Keratinocyte (primary cell): ENCODE measurements at regions not wholly inside any gene's neighbourhood (a gene's known extent, or its start where the extent isn't known, plus 50 kb on each side); places are given as distances from the start of the nearest gene placed in this dataset.

ENCODE experiments used
- DNase-seq: peaks from one replicate; pipeline ENCODE4 v3.0.0-alpha.2; 2011; ENCODE audit warnings: low read depth, missing footprints, low spot score
- FAIRE-seq: peaks from 2 replicates; lab custom pipeline; 2011; peaks lifted over from hg19 to GRCh38; lab: Jason Lieb, UNC
- H2AFZ ChIP-seq: 2 replicates; pipeline ENCODE4 v1.6.0; 2012; ENCODE audit warnings: low read length, control low read depth, inconsistent platforms; ENCODE audit not compliant: control insufficient read depth
- H3K27ac ChIP-seq: 2 replicates; pipeline ENCODE4 v1.5.1; 2011; ENCODE audit warnings: low read length; ENCODE audit not compliant: control insufficient read depth, insufficient read depth
- H3K27me3 ChIP-seq: 3 replicates; pipeline ENCODE4 v1.6.0; 2011; ENCODE audit warnings: low read length; ENCODE audit not compliant: control insufficient read depth, insufficient read depth; ENCODE audit errors: extremely low read depth
- H3K36me3 ChIP-seq, 2 experiments: 2 replicates in 1 of 2; 3 replicates in 1 of 2; pipeline ENCODE4 v1.5.1; 2011; ENCODE audit warnings: low read length in 2 of 2, mild to moderate bottlenecking in 1 of 2; ENCODE audit not compliant: control insufficient read depth in 2 of 2, insufficient read depth in 2 of 2; ENCODE audit errors: extremely low read depth in 1 of 2
- H3K4me1 ChIP-seq: 3 replicates; pipeline ENCODE4 v1.5.1; 2011; ENCODE audit warnings: low read length; ENCODE audit not compliant: control insufficient read depth, insufficient read depth; ENCODE audit errors: extremely low read depth
- H3K4me2 ChIP-seq: 3 replicates; pipeline ENCODE4 v1.6.0; 2011; ENCODE audit warnings: low read depth, low read length; ENCODE audit not compliant: control insufficient read depth, insufficient read depth; ENCODE audit errors: extremely low read depth
- H3K4me3 ChIP-seq, 3 experiments: fragments of 200-600 bp in 1 of 3; sonication (generic) in 1 of 3; 2 replicates in 2 of 3; 3 replicates in 1 of 3; pipeline ENCODE4 v1.5.1; 2011 to 2016; ENCODE audit warnings: low read length in 3 of 3, mild to moderate bottlenecking in 3 of 3, control low read depth in 2 of 3, inconsistent platforms in 1 of 3, low read depth in 1 of 3, mixed read lengths in 1 of 3, mixed run types in 1 of 3, moderate library complexity in 1 of 3; ENCODE audit not compliant: control insufficient read depth in 2 of 3, insufficient read depth in 2 of 3; ENCODE audit errors: extremely low read depth in 1 of 3
- H3K79me2 ChIP-seq: 2 replicates; pipeline ENCODE4 v1.6.0; 2012; ENCODE audit warnings: low read length; ENCODE audit not compliant: control insufficient read depth, insufficient read depth
- H3K9ac ChIP-seq: 3 replicates; pipeline ENCODE4 v1.6.0; 2011; ENCODE audit warnings: low read length; ENCODE audit not compliant: control insufficient read depth, insufficient read depth; ENCODE audit errors: extremely low read depth
- H3K9me1 ChIP-seq: 3 replicates; pipeline ENCODE4 v1.6.0; 2011; ENCODE audit warnings: low read length; ENCODE audit not compliant: control insufficient read depth, insufficient read depth; ENCODE audit errors: extremely low read depth
- H3K9me3 ChIP-seq: 2 replicates; pipeline ENCODE4 v1.5.1; 2012; ENCODE audit warnings: low read depth, low read length; ENCODE audit not compliant: control insufficient read depth
- H4K20me1 ChIP-seq: 3 replicates; pipeline ENCODE4 v1.6.0; 2011; ENCODE audit warnings: low read length; ENCODE audit not compliant: control insufficient read depth, insufficient read depth; ENCODE audit errors: extremely low read depth
- CTCF ChIP-seq, 3 experiments: IDR thresholded peaks in 1 of 3; conservative IDR thresholded peaks in 1 of 3; optimal IDR thresholded peaks in 1 of 3; 2 replicates in 2 of 3; 3 replicates in 1 of 3; pipeline versions ENCODE3 to v1.5.1; 2011; ENCODE audit warnings: low read length in 3 of 3, mild to moderate bottlenecking in 3 of 3, moderate library complexity in 2 of 3, control low read depth in 1 of 3, inconsistent platforms in 1 of 3; ENCODE audit not compliant: insufficient read depth in 2 of 3; ENCODE audit errors: extremely low read depth in 1 of 3
- EZH2 ChIP-seq: IDR thresholded peaks from one replicate; pipeline ENCODE4 v1.6.1; 2012; ENCODE audit warnings: inconsistent platforms, mild to moderate bottlenecking, low read length, moderate library complexity
- dilution Hi-C: fragments of 300-500 bp; cut with MboI; formaldehyde crosslinking; loops from one replicate; pipeline ENCODE4 v1.7.0; 2020; ENCODE audit warnings: low sequenced_read_pairs; ENCODE audit not compliant: extremely low pct_ligation_motif_present

- Histone ChIP-seq H4K20me1 (no peaks in the 10 kb centered on the region), H3K79me2 (no peaks in the 10 kb centered on the region), H3K9me1 (no peaks in the 10 kb centered on the region), H3K27me3 (no peaks in the 10 kb centered on the region), H3K4me1 (no peaks in the 10 kb centered on the region), H3K9ac (no peak overlapping the region), H3K4me3 (no peak overlapping the region), H3K27ac (no peak overlapping the region), H2AFZ (no peak overlapping the region), H3K36me3 (no peaks in the 10 kb centered on the region), H3K9me3 (no peaks in the 10 kb centered on the region), H3K4me2 (no peak overlapping the region)
- dilution Hi-C loops: no loop called here
- DNase-seq (no peak), FAIRE-seq (no peak)
- TF ChIP-seq CTCF (optimal IDR thresholded peaks at IDR 0.05 in 1 of 3, IDR thresholded peaks at IDR 0.05 in 1 of 3, conservative IDR thresholded peaks at IDR 0.05 in 1 of 3; ENCODE audit: extremely low read depth in 1 of 3, insufficient read depth in 2 of 3, low read length in 3 of 3) (no peak), EZH2 (no peak)
Observed at GRCh38 chr1:98176414-98176813, 255.6 kb upstream of the DPYD start.

GRCh38 chr1:98172578-98172977 is 251.7 kb upstream of the DPYD start:
- H3K27me3 ChIP-seq: no peaks in the 10 kb centered on the region
- FAIRE-seq (no peak), DNase-seq (no peak)
- no peak for TF ChIP-seq CTCF (optimal IDR thresholded peaks at IDR 0.05 in 1 of 3, IDR thresholded peaks at IDR 0.05 in 1 of 3, conservative IDR thresholded peaks at IDR 0.05 in 1 of 3; ENCODE audit: extremely low read depth in 1 of 3, insufficient read depth in 2 of 3, low read length in 3 of 3)
- TF ChIP-seq EZH2: no peak
- no peak overlapping the region for H3K4me3 ChIP-seq
- no peaks in the 10 kb centered on the region for H3K79me2 ChIP-seq
- no peaks in the 10 kb centered on the region for H3K9me1 ChIP-seq
- H3K4me2 ChIP-seq: no peak overlapping the region
- dilution Hi-C loops: no loop called here
- H2AFZ ChIP-seq: no peak overlapping the region
- H3K9me3 ChIP-seq: no peaks in the 10 kb centered on the region
- no peaks in the 10 kb centered on the region for H3K36me3 ChIP-seq
- H4K20me1 ChIP-seq: no peaks in the 10 kb centered on the region
- no peaks in the 10 kb centered on the region for H3K4me1 ChIP-seq
- no peak overlapping the region for H3K27ac ChIP-seq
- no peak overlapping the region for H3K9ac ChIP-seq
